ENCODE measurements at regions not wholly inside any gene's neighbourhood (a gene's known extent, or its start where the extent isn't known, plus 50 kb on each side); places are given as distances from the start of the nearest gene placed in this dataset.

GRCh38 chr21:32190493-32191144 lies 88.2 kb downstream of the MIS18A start:
- 69 to 82% methylated on average over 9 of the region's 9 CpGs for WGBS, 2 donors
- intact Hi-C loops (cut with DNase I), result no loop called here
- H3K4me3 ChIP-seq (replicated peaks in 1 of 3), result no peak overlapping the region
- no peak overlapping the region for H3K27ac ChIP-seq
- no peaks in the 10 kb centered on the region for H3K27me3 ChIP-seq
- no peak for DNase-seq
- H3K4me1 ChIP-seq, result no peaks in the 10 kb centered on the region
- no peaks in the 10 kb centered on the region for H3K9me3 ChIP-seq
- no peak for TF ChIP-seq POLR2A (IDR thresholded peaks at IDR 0.05)
- TF ChIP-seq, protein P1, sequence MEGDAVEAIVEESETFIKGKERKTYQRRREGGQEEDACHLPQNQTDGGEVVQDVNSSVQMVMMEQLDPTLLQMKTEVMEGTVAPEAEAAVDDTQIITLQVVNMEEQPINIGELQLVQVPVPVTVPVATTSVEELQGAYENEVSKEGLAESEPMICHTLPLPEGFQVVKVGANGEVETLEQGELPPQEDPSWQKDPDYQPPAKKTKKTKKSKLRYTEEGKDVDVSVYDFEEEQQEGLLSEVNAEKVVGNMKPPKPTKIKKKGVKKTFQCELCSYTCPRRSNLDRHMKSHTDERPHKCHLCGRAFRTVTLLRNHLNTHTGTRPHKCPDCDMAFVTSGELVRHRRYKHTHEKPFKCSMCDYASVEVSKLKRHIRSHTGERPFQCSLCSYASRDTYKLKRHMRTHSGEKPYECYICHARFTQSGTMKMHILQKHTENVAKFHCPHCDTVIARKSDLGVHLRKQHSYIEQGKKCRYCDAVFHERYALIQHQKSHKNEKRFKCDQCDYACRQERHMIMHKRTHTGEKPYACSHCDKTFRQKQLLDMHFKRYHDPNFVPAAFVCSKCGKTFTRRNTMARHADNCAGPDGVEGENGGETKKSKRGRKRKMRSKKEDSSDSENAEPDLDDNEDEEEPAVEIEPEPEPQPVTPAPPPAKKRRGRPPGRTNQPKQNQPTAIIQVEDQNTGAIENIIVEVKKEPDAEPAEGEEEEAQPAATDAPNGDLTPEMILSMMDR (IDR thresholded peaks at IDR 0.05), result no peak
- H3K36me3 ChIP-seq, result no peaks in the 10 kb centered on the region

- H3K36me3 ChIP-seq, result no peaks in the 10 kb centered on the region
- no peak overlapping the region for H3K27ac ChIP-seq
- H3K4me1 ChIP-seq, result no peaks in the 10 kb centered on the region
- intact Hi-C loops (cut with DNase I), result no loop called here
- H3K4me3 ChIP-seq (replicated peaks in 1 of 3), result no peak overlapping the region
- 88 to 90% methylated on average over 5 of the region's 5 CpGs for WGBS, 2 donors
- TF ChIP-seq, protein P1 (IDR thresholded peaks at IDR 0.05), result no peak
- no peak for TF ChIP-seq POLR2A (IDR thresholded peaks at IDR 0.05)
- DNase-seq, result no peak
- no peaks in the 10 kb centered on the region for H3K27me3 ChIP-seq
- H3K9me3 ChIP-seq, result no peaks in the 10 kb centered on the region
These were observed 89.0 kb downstream of the MIS18A start for GRCh38 chr21:32189688-32190483.

DNA sequence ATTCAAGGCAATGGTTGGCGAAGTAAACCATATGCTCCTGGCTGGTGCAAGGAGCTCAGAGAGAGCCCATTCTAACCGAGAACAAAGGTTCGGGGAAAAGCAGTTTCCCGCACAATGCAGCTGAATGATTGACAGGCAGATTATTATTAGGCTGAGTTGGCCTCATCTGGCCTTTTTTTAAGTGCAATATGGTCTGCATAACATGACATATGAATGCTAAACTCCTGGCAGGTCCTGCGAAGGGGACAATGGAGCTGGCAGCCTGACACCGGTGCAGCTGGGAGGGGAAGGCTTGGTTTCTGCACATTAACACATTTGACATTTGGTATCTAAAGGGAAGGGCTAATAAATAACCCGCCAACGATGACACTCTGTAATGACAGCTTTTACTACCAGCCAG lies 92.0 kb downstream of the MIS18A start:
- TF ChIP-seq POLR2A (IDR thresholded peaks at IDR 0.05), result no peak
- TF ChIP-seq, protein P1 (IDR thresholded peaks at IDR 0.05), result no peak
- Histone ChIP-seq H3K27me3 (no peaks in the 10 kb centered on the region), H3K4me3 (replicated peaks in 1 of 3) (no peak overlapping the region), H3K4me1 (no peaks in the 10 kb centered on the region), H3K9me3 (no peaks in the 10 kb centered on the region), H3K27ac (no peak overlapping the region), H3K36me3 (no peaks in the 10 kb centered on the region)
- no peak for DNase-seq
- 79 to 82% methylated on average over 8 of the region's 8 CpGs for WGBS, 2 donors
- intact Hi-C loops (cut with DNase I), result no loop called here

- no peak for DNase-seq
- WGBS, 2 donors, result 88 to 96% methylated on average over 5 of the region's 5 CpGs
- intact Hi-C loops (cut with DNase I), result no loop called here
- no peaks in the 10 kb centered on the region for H3K27me3 ChIP-seq
- TF ChIP-seq, protein P1 (IDR thresholded peaks at IDR 0.05), result no peak
- TF ChIP-seq POLR2A (IDR thresholded peaks at IDR 0.05), result no peak
- H3K9me3 ChIP-seq, result no peaks in the 10 kb centered on the region
- H3K4me3 ChIP-seq (replicated peaks in 1 of 3), result no peak overlapping the region
- H3K36me3 ChIP-seq, result no peaks in the 10 kb centered on the region
- no peak overlapping the region for H3K27ac ChIP-seq
- no peaks in the 10 kb centered on the region for H3K4me1 ChIP-seq
These were observed 93.1 kb downstream of the MIS18A start for GRCh38 chr21:32185726-32186125.

- Histone ChIP-seq H3K9me3 (no peaks in the 10 kb centered on the region), H3K27ac (no peak overlapping the region), H3K4me1 (no peaks in the 10 kb centered on the region), H3K36me3 (no peaks in the 10 kb centered on the region), H3K27me3 (no peaks in the 10 kb centered on the region), H3K4me3 (replicated peaks in 1 of 3) (no peak overlapping the region)
- DNase-seq, result no peak
- intact Hi-C loops (cut with DNase I), result no loop called here
- TF ChIP-seq, protein P1 (IDR thresholded peaks at IDR 0.05), result no peak
- TF ChIP-seq POLR2A (IDR thresholded peaks at IDR 0.05), result no peak
- 58 to 79% methylated on average over 2 of the region's 2 CpGs for WGBS, 2 donors
These were observed 93.7 kb downstream of the MIS18A start for GRCh38 chr21:32185103-32185502.
